AG04450 (cell line): ENCODE measurements at regions not wholly inside any gene's neighbourhood (a gene's known extent, or its start where the extent isn't known, plus 50 kb on each side); places are given as distances from the start of the nearest gene placed in this dataset.

ENCODE experiments used
- CTCF ChIA-PET: fragments of 300-600, 350-600 bp; formaldehyde crosslinking; extraction: SDS; loops from one replicate; lab custom pipeline; 2022; ENCODE audit warnings: antibody characterized with exemption, inconsistent platforms; lab: Charles Lee
- POLR2A ChIA-PET: fragments of 350-600 bp; formaldehyde crosslinking; extraction: SDS; loops from one replicate; lab custom pipeline; 2021; ENCODE audit warnings: antibody characterized with exemption, inconsistent platforms; lab: Yijun Ruan, JAX
- DNase-seq: peaks from one replicate; pipeline ENCODE4 v3.0.0-alpha.2; 2011; ENCODE audit warnings: low read depth, low spot score
- H3K27ac ChIP-seq: one replicate; pipeline ENCODE4 v1.5.1; 2012; ENCODE audit warnings: low read depth, low read length, control low read depth
- H3K27me3 ChIP-seq: one replicate; pipeline ENCODE4 v1.6.0; 2012; ENCODE audit warnings: low read length; ENCODE audit not compliant: control insufficient read depth, insufficient read depth
- H3K4me3 ChIP-seq: 2 replicates; pipeline ENCODE4 v1.5.1; 2011; ENCODE audit warnings: mild to moderate bottlenecking, low read depth, low read length, control low read depth
- H3K9me3 ChIP-seq: 2 replicates; pipeline ENCODE4 v1.5.1; 2012; ENCODE audit warnings: low read length; ENCODE audit not compliant: control insufficient read depth, insufficient read depth
- TF ChIP-seq, protein P1 (sequence below): IDR thresholded peaks from 2 replicates; pipeline ENCODE4 v1.5.1; 2011; ENCODE audit warnings: low read depth, low read length, control low read depth, inconsistent platforms

DNA sequence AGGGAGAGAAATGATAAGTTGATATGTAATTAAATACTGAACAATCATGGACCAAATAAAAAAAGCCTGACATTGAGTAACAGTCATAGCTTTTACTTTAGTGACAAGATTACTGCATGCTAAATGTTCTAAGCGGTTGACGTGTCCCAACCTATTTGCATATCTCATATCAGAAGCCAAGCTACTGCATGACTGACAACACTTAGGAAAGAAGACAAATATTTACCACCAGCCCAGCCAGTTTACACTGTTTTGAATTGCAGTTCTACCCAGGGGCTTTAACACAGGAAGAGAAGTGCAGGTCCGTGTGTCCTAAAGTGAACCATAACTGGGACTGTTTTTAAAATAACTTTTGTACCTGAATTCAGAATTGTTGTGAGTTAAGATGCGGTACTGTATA lies 219.9 kb downstream of the PRDM9 start:
- POLR2A ChIA-PET: no interaction called here
- CTCF ChIA-PET: no interaction called here
- Histone ChIP-seq H3K27me3 (no peaks in the 10 kb centered on the region), H3K4me3 (no peak overlapping the region), H3K9me3 (peaks cover 7% of the 10 kb centered on the region), H3K27ac (no peak overlapping the region)
- TF ChIP-seq, protein P1, sequence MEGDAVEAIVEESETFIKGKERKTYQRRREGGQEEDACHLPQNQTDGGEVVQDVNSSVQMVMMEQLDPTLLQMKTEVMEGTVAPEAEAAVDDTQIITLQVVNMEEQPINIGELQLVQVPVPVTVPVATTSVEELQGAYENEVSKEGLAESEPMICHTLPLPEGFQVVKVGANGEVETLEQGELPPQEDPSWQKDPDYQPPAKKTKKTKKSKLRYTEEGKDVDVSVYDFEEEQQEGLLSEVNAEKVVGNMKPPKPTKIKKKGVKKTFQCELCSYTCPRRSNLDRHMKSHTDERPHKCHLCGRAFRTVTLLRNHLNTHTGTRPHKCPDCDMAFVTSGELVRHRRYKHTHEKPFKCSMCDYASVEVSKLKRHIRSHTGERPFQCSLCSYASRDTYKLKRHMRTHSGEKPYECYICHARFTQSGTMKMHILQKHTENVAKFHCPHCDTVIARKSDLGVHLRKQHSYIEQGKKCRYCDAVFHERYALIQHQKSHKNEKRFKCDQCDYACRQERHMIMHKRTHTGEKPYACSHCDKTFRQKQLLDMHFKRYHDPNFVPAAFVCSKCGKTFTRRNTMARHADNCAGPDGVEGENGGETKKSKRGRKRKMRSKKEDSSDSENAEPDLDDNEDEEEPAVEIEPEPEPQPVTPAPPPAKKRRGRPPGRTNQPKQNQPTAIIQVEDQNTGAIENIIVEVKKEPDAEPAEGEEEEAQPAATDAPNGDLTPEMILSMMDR: no peak
- DNase-seq: no peak

DNA sequence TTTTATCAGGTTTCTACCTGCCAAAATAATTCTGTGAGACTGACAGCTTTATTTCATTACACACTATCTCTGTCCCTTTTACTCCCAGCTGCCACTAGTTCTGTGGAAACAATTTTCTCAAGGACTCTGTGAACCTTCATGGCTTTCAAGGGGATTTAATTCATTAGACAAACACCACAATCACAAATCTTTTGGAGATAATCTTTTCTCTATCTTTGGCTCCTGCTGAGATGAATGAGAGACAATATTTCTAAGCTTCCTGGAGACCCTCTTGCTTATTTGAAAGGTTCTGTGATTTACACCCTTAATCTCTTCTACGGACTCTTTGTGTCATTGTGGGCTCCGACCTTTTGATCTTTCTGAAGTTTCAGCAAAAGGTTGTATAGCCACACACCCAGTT lies 222.6 kb downstream of the PRDM9 start:
- peaks cover 7% of the 10 kb centered on the region for H3K9me3 ChIP-seq
- DNase-seq: no peak
- TF ChIP-seq, protein P1: no peak
- CTCF ChIA-PET: no interaction called here
- POLR2A ChIA-PET: no interaction called here
- H3K4me3 ChIP-seq: no peak overlapping the region
- no peak overlapping the region for H3K27ac ChIP-seq
- H3K27me3 ChIP-seq: no peaks in the 10 kb centered on the region

DNA sequence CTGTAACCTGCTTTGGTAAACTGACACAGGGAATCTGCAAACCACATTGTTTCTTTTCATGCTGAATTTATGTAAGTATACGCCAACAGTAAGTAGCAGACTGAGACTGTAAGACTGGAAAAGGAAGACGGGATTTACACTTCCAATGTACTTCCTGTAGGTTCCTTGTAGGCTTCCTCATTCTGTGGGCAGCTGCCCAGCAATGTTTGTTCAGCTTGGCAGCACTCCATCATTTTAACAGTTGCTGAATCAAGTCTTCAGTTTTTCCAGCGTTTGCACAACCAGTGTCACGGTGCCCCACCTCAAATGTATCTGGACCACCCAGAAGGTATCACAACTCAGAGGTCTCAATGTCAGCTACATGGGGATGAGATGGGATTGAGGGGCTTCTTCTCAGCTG lies 232.6 kb downstream of the PRDM9 start:
- H3K27ac ChIP-seq: no peak overlapping the region
- ChIA-PET POLR2A (no interaction called here), CTCF (no interaction called here)
- no peak overlapping the region for H3K4me3 ChIP-seq
- DNase-seq: no peak
- no peaks in the 10 kb centered on the region for H3K27me3 ChIP-seq
- TF ChIP-seq, protein P1: no peak
- H3K9me3 ChIP-seq: peaks cover 7% of the 10 kb centered on the region

DNA sequence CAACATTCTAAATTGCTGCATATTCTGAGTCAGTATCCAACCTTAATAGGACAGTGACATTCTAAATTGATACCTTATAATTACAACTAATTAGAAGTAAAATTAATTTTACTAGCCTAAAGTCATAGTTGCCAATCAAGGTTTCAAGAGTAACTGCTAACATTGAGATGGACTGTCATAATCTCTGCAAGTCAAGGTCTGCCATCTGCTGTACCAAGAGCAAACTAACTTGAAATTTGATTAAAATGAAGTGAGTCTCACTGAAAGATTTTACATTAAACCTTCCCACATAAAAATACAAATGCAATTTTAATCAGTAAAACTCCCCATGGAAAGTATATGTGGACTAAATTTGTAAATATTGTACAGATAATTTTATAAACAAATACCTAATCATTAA lies 235.3 kb downstream of the PRDM9 start:
- Histone ChIP-seq H3K4me3 (no peak overlapping the region), H3K9me3 (peaks cover 3% of the 10 kb centered on the region; the same call in 1 of the 2 replicates), H3K27ac (no peak overlapping the region), H3K27me3 (no peaks in the 10 kb centered on the region)
- TF ChIP-seq, protein P1: no peak
- POLR2A ChIA-PET: no interaction called here
- CTCF ChIA-PET: no interaction called here
- DNase-seq: no peak

DNA sequence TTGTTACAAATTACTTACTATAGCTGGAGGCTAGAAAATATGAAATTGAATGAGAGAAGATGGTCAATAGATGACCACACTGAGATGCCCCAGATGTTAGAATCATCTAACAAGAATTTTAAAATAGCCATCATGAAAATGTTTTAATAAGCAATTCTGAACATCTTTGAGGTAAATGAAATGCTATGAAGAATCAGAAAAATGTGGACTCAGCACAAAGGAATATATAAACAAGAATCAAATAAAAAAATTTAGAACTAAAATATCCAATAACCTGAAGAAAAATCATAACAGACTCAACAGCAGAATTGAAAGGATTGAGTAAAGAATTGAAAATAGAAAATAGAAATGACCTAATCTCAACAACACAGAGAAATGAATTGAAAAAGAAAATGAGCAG lies 248.5 kb downstream of the PRDM9 start:
- H3K4me3 ChIP-seq: no peak overlapping the region
- ChIA-PET CTCF (no interaction called here), POLR2A (no interaction called here)
- H3K27me3 ChIP-seq: no peaks in the 10 kb centered on the region
- DNase-seq: no peak
- peaks cover 3% of the 10 kb centered on the region; the same call in 1 of the 2 replicates for H3K9me3 ChIP-seq
- H3K27ac ChIP-seq: no peak overlapping the region
- TF ChIP-seq, protein P1: no peak
